HL-60 (cell line): ENCODE measurements at regions not wholly inside any gene's neighbourhood (a gene's known extent, or its start where the extent isn't known, plus 50 kb on each side); places are given as distances from the start of the nearest gene placed in this dataset.

Experiments
- DNase-seq, 2 experiments: peaks; one replicate each; pipeline ENCODE4 v3.0.0-alpha.2; 2010 to 2020; ENCODE audit warnings: low read depth in 1 of 2, low spot score in 1 of 2
- H3K27ac ChIP-seq: fragments of 250-450 bp; sonication (Bioruptor Pico); replicated peaks from 2 replicates; pipeline ENCODE4 v1.5.1; 2020; ENCODE audit warnings: mild to moderate bottlenecking, moderate library complexity
- H3K27me3 ChIP-seq: fragments of 250-450 bp; sonication (Bioruptor Pico); 2 replicates; pipeline ENCODE4 v1.5.1; 2021; ENCODE audit warnings: mild to moderate bottlenecking, moderate library complexity; ENCODE audit not compliant: insufficient read depth, poor library complexity, severe bottlenecking
- H3K4me3 ChIP-seq: replicated peaks from 2 replicates; pipeline ENCODE4 v1.5.1; 2011; ENCODE audit warnings: mild to moderate bottlenecking, control low read depth, low read length; ENCODE audit not compliant: insufficient read depth
- CTCF ChIP-seq: IDR thresholded peaks from one replicate; pipeline ENCODE4 v1.5.1; 2011; ENCODE audit warnings: low read length, control low read depth, inconsistent platforms; ENCODE audit not compliant: insufficient read depth
- GABPA ChIP-seq: IDR thresholded peaks from 2 replicates; pipeline ENCODE4 v1.6.1; 2012; ENCODE audit warnings: low read depth
- POLR2AphosphoS5 ChIP-seq: IDR thresholded peaks from 2 replicates; pipeline ENCODE4 v1.6.1; 2012; ENCODE audit warnings: low read depth
- REST ChIP-seq: IDR thresholded peaks from 2 replicates; pipeline ENCODE4 v1.6.1; 2012; ENCODE audit warnings: low read depth; ENCODE audit not compliant: insufficient replicate concordance
- SPI1 ChIP-seq: IDR thresholded peaks from 2 replicates; pipeline ENCODE4 v1.6.1; 2012; ENCODE audit warnings: low read depth, mild to moderate bottlenecking, borderline replicate concordance

GRCh38 chr2:193966590-193966989 is 1690.4 kb upstream of the SLC39A10 start:
- no peak overlapping the region for H3K4me3 ChIP-seq
- H3K27ac ChIP-seq: no peak overlapping the region
- no peak for TF ChIP-seq GABPA
- TF ChIP-seq POLR2AphosphoS5: no peak
- no peak for TF ChIP-seq CTCF
- no peak for TF ChIP-seq REST
- TF ChIP-seq SPI1: no peak
- no peaks in the 10 kb centered on the region for H3K27me3 ChIP-seq
- DNase-seq: no peak

- H3K27ac ChIP-seq: no peak overlapping the region
- no peaks in the 10 kb centered on the region for H3K27me3 ChIP-seq
- no peak for DNase-seq
- no peak overlapping the region for H3K4me3 ChIP-seq
- TF ChIP-seq CTCF (no peak), GABPA (no peak), POLR2AphosphoS5 (no peak), REST (no peak), SPI1 (no peak)
Measured at GRCh38 chr2:193965263-193965662, 1691.8 kb upstream of the SLC39A10 start.

GRCh38 chr2:193963472-193964119 is 1693.4 kb upstream of the SLC39A10 start:
- DNase-seq: no peak
- Histone ChIP-seq H3K4me3 (no peak overlapping the region), H3K27me3 (no peaks in the 10 kb centered on the region), H3K27ac (no peak overlapping the region)
- TF ChIP-seq REST (no peak), GABPA (no peak), CTCF (no peak), POLR2AphosphoS5 (no peak), SPI1 (no peak)
